ENCODE measurements at regions not wholly inside any gene's neighbourhood (a gene's known extent, or its start where the extent isn't known, plus 50 kb on each side); places are given as distances from the start of the nearest gene placed in this dataset.

DNA sequence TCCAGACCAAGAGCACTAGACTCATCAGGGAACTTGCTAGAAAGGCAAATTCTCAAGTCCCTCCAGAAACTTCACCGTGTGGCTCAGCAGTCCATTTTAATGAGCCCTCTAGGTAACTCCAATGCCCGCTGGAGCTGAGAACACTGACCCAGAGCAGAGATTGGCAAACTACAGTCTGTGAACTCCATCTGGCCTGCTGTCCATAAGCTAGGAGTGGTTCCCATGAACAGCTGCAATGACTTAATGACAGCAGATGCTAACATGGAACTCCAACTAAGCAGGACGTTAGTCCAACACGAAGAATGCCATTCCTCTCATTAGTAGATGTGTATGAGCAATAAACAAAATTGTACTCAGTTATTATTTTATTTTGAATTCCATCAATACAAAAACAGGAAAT, 371.9 kb downstream of the STK39 start:
- TF ChIP-seq EZH2 (IDR thresholded peaks at IDR 0.05; ENCODE audit: insufficient read depth, poor library complexity, severe bottlenecking) (no peak), EZH2phosphoT487 (IDR thresholded peaks at IDR 0.05; ENCODE audit: insufficient read depth, low read depth) (no peak)

All from GM23248 (cell line).